SU-DHL-6 (cell line): ENCODE measurements at regions not wholly inside any gene's neighbourhood (a gene's known extent, or its start where the extent isn't known, plus 50 kb on each side); places are given as distances from the start of the nearest gene placed in this dataset.

Experiments used
- EZH2phosphoT487 ChIP-seq: fragments of 200-600 bp; sonication (generic), shearing (Covaris generic); conservative IDR thresholded peaks from 2 replicates; pipeline ENCODE4 v1.6.1; 2018; ENCODE audit warnings: mild to moderate bottlenecking, antibody characterized with exemption, low read length, moderate library complexity, mixed read lengths
- TF ChIP-seq, protein P1 (sequence below): fragments of 200-600 bp; sonication (generic); IDR thresholded peaks from one replicate; pipeline ENCODE4 v1.5.1; 2017; ENCODE audit warnings: antibody characterized with exemption, mild to moderate bottlenecking, low read length, moderate library complexity; ENCODE audit not compliant: insufficient read depth, poor library complexity, severe bottlenecking

DNA sequence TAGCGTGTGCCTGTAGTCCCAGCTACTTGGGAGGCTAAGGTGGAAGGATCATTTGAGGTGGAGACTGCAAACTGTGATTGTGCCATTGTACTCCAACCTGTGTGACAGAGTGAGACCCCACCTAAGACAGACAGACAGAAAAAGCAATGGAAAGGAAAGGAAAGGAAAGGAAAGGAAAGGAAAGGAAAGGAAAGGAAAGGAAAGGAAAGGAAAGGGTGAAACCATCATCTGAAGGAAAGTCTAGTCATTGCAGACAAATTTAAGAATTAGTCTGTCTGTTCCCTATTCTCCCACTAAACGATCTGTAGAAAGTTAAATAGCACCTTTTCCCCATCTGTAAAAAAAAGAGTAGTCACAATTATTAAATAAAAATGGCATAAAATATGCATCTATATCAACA, 91.1 kb upstream of the SKAP2 start:
- TF ChIP-seq, protein P1, sequence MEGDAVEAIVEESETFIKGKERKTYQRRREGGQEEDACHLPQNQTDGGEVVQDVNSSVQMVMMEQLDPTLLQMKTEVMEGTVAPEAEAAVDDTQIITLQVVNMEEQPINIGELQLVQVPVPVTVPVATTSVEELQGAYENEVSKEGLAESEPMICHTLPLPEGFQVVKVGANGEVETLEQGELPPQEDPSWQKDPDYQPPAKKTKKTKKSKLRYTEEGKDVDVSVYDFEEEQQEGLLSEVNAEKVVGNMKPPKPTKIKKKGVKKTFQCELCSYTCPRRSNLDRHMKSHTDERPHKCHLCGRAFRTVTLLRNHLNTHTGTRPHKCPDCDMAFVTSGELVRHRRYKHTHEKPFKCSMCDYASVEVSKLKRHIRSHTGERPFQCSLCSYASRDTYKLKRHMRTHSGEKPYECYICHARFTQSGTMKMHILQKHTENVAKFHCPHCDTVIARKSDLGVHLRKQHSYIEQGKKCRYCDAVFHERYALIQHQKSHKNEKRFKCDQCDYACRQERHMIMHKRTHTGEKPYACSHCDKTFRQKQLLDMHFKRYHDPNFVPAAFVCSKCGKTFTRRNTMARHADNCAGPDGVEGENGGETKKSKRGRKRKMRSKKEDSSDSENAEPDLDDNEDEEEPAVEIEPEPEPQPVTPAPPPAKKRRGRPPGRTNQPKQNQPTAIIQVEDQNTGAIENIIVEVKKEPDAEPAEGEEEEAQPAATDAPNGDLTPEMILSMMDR: no peak
- TF ChIP-seq EZH2phosphoT487: no peak
